ENCODE measurements at regions not wholly inside any gene's neighbourhood (a gene's known extent, or its start where the extent isn't known, plus 50 kb on each side); places are given as distances from the start of the nearest gene placed in this dataset.
A peak's percentile ranks its signal among the peaks of the same experiment; 100 is the strongest.
"Not testable (repeated sequence)": the region's sequence is repeated elsewhere in the genome, so short reads cannot be mapped to it uniquely, and the experiment has no call there.

DNA sequence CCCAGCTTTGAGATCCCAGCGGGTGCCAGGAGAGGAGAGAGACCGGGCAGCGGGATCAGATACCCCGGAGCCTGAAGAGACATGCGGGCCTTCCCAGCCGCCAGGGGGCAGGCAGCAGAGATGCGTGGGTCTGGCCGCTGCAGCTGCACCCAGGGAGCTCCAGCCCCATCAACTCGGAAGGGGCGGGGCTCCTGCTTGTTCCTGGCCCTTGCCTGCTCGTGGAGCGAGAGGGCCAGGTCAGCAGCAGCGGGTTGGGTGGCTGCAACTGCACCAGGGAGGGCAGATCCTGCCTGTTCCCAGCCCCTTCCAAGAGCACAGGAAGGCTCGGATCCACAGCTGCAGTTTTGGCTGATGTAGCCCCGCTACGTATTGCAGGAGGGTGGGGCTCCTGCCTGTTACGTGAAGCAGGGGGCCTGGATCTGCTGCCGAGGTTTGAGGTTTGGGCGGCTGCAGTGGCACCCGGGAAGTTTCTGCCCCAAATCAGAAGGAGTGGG is 532.8 kb downstream of the RFPL4B start:
- DNase-seq (ENCODE audit: low read depth) = no peak

DNA sequence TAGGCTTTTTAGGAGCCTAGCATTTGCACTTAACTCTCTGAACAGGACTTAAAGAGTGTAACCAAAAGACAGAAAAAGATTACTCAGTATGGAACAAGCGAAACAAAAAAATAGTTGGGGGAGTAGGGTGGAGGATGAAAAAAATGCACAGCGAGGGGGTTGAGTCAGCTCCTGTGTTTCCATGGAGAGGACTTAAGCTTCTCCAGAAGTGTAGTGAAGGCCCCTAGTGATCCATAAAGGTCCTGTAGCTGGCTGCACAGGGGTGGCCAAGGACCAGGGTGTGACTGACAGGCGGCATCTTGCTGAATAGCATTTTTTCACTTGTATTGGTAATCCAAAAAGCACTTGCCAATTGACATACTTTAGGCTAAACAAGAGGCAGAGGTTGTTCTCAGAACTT is 533.9 kb downstream of the RFPL4B start:
- peak; percentile 58 for DNase-seq (ENCODE audit: low read depth)

DNA sequence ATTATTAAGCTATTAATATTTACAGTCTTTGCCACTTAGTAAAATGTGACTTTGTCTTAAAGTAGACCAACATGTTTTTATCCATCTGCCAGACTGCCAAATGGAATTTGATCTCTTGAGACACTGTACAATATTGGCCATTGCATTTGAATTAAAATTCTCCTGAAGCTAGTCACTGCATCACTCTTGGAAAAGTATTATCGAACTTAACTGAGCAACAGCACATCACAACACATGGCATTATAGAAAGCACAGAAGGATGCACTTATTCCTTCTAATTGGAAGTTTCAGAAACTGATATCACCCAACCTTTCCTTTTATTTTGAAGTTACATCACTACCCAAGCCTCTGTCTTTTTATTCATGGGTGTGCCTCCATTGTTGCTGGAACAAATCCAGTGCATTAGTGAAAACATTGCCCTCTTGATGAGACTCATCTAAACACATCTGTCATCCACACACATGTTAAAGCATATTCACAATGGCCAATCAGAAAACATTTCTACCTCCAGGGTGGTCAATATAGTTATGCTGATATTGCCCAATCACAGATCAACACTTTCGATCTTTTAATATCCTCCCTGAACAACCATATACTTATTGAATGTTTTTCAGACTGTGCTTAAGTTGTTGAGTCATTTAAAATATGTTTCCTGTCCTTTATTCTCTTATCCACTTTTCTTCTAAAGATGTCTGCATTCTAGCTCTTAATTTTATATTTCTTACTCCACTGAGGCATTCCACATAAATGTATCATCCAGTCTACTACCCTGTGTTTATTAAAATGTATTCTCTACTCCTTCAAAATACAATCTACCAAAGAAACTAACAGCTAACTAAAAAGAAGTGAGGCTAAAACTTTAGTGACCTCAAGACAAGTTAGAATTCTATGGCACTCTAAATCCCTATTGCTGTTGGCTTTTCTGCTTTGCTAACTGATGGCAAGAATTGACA is 535.0 kb downstream of the RFPL4B start:
- DNase-seq (ENCODE audit: low read depth) = no peak

DNA sequence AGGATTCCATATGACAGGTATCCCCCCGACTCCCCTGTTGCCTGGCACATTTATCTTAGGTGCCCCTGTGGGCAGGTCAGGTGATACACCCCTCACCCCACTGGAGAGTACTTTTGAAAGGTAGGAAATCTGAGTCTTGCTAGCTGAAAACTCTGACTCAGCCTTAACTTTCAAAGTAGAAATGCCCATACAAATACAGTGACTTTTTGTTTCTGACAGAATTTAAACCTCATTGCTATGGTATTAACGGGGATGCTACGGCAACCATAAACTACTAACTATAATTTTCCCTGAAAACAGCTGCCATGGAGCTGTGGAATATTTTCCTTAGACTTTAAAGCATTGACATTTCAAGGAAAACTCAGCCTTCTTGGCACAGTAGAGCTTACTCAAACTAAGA is 536.0 kb downstream of the RFPL4B start:
- no peak for DNase-seq (ENCODE audit: low read depth)

DNA sequence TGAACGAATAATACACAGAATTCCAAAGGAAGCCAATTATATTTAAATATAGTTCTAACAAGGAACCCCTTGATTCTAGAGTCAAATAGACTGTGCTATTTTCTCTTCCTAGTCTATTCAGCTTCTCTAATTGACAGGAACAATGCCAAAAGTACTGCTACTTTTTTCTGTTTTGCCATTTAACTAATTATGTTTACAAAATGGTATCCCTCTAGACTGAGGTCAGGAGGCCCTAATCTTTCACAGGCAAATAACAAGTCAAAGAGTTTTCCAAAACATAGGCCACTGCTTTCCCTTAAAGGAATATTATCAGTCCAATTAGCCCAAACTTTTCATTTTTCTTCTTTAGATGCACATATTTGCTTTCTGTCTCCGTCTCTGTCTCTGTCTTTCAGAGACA is 539.3 kb downstream of the RFPL4B start:
- DNase-seq (ENCODE audit: low read depth) = no peak

DNA sequence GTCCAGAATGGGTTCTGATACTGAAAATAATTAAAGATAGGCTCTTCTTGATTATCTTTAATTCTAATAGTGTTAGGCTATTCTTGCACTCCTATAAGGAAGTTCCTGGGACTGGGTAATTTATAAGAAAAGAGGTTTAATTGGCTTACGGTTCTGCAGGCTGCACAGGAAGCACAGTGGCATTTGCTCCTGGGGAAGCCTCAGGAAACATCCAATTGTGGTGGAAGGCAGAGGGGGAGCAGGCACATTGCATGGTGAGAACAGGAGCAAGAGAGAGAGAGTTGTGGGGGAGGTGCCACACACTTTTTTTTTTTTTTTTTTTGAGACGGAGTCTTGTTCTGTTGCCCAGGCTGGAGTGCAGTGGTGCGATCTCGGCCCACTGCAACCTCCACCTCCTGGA is 540.3 kb downstream of the RFPL4B start:
- DNase-seq (ENCODE audit: low read depth) = not testable (repeated sequence)

DNA sequence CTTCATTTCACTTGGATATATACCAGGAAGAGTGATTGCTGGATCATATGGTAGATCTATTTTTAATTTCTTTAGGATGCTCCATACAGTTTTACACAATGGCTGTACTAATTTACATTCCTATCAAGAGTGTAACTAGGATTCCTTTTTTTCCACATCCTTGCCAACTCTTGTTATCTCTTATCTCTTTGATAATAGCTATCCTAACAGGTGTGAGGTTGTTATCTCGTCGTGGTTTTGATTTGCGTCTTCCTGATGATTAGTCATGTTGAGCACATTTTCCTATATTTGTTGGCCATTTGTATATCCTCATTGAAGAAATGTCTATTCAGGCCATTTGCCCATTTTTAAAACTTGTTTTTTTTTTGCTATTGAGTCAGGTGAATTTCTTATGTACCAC is 552.4 kb downstream of the RFPL4B start:
- DNase-seq (ENCODE audit: low read depth) = no peak

DNA sequence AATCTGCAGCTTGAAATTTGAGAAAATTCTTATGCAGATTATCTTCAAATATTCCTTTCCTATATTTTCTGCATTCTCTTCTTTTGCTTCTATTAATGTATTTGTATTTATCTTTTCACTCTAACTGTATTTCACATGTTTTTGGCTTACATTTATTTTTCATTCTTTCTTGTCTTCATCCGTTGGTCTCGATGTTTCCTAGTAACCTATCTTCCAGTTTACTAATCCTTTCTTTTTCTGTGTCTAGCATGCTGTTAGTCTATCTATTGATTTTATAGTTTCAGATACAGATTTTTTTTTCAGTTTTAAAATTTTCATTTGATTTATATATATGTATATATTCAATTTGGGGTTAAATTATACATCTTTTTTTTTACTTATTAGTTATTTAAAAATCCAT is 556.2 kb downstream of the RFPL4B start:
- DNase-seq (ENCODE audit: low read depth) = no peak

DNA sequence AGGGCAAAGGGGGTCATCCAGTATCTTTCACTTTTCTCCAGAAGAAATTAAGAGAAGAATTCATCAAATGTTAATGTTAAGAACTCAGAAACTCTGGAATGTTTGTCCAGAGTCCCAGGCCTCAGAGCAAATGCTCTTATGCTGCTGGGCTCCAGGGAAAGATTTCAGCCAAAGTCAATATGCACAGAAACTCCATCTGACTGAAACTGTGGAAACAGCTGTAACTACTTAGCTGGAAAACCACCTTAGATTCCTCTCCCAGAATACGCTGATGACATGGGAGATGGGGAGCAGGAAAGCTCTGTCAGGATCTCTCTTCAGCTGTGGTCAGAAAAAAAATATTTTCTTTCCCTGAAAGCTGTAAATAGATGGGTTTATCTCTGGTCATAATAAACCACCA is 559.6 kb downstream of the RFPL4B start:
- DNase-seq (ENCODE audit: low read depth) = peak; percentile 91

DNA sequence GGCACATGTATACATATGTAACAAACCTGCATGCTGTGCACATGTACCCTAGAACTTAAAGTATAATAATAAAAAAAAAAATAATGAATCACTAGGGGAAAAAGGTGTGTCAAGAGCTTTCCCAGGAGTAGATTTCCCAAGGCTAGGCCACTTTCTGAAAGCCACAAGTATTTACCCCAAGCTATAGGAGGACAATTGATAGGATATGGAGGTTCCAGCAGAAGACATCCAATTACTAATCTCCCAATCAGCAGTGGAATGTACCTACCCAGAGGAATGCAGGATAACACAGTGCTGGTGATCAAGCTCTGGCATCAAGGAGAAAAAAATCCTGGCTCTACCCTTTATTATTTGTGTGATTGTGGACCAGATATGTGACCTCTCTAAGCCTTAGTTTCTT is 562.7 kb downstream of the RFPL4B start:
- DNase-seq (ENCODE audit: low read depth) = no peak

DNA sequence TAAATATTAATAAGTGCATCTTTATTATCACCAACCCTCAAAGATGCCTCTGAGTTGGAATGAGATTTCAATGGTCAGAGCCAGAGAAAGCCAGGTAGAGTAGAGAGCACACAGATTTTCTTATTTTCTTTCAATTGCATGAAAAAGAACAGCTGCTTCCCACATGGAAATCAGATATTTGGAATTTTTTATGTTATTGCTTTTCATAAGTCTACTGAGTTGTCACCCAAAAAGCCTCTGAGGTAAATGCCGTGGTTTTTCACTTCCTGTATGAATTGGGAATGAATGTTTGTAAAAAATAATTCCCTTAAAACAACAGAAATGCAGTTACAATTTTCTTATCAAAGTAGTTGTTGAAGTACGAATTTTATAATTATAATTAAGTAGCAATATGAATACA is 563.1 kb downstream of the RFPL4B start:
- DNase-seq (ENCODE audit: low read depth) = no peak

DNA sequence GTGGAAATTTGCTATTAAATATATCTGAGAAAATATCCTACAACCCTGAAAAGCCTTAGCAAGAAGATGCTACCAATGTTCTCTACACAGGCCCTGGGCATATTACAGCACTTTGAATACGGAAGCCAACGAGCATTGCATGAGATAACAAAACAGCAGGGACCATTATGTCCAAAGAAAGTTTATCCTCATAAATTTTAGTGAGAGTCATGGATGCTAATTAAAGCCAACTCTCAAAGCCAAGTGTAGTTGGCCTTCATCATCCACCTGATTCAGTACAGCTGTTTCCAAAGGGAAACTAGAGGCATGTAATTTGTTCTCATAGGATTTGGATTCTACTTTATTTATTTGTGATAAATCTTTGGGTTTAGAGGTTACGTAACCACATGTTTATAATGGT is 564.8 kb downstream of the RFPL4B start:
- DNase-seq (ENCODE audit: low read depth) = no peak

DNA sequence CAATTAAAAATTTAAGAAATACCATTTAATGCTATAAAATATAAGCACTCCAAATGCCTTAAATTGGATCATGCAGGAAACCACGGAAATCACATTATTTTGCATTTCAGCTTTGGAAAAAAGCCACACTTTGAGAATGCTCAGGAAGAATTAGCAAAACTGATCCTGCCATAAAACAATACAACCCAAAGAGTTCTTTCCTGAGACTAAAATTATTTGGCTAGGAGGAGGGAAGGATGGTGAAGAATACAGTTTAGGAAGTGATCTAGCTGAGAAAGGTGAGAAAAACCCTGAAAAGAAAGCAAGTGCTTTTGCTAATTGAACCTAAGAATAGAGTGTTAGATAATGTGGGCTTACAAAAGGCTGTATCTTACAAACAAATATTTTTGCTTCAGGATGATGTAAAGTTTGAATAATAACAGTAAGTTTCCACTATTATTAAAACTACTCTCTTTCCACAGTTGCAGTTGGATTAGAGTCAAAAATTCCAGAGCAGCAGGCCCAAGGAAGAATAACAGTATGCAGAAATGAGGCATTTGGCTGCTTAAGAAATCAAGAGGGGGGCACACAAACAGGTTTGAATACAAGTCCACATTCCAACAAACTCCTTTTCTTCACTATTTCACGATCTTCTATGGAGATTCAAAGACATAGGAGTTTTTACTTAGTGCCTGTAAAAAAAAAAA is 565.4 kb downstream of the RFPL4B start:
- DNase-seq (ENCODE audit: low read depth) = no peak

DNA sequence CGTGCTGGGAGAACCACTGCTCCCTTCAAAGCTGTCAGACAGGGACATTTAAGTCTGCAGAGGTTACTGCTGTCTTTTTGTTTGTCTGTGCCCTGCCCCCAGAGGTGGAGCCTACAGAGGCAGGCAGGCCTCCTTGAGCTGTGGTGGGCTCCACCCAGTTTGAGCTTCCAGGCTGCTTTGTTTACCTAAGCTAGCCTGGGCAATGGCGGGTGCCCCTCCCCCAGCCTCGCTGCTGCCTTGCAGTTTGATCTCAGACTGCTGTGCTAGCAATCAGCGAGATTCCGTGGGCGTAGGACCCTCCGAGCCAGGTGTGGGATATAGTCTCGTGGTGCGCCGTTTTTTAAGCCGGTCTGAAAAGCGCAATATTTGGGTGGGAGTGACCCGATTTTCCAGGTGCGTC is 572.6 kb downstream of the RFPL4B start:
- DNase-seq (ENCODE audit: low read depth) = not testable (repeated sequence)

DNA sequence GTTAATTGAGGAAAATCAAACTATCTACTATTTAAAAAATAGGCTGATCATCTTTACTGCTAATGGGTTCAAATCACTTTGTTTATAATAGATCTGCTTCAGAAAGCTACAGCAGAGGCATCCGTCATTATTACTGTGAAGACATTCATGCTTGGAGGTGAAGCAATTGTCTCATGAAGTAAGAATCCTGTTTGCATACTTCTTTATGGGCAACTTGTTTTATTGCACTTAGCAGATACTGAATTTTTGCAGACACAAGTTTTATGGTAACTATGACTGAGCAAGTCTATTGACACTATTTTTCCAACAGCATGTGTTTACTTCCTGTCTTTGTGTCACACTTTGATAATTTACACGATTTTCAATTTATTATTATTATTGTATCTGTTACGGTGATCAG is 573.9 kb downstream of the RFPL4B start:
- no peak for DNase-seq (ENCODE audit: low read depth)

DNA sequence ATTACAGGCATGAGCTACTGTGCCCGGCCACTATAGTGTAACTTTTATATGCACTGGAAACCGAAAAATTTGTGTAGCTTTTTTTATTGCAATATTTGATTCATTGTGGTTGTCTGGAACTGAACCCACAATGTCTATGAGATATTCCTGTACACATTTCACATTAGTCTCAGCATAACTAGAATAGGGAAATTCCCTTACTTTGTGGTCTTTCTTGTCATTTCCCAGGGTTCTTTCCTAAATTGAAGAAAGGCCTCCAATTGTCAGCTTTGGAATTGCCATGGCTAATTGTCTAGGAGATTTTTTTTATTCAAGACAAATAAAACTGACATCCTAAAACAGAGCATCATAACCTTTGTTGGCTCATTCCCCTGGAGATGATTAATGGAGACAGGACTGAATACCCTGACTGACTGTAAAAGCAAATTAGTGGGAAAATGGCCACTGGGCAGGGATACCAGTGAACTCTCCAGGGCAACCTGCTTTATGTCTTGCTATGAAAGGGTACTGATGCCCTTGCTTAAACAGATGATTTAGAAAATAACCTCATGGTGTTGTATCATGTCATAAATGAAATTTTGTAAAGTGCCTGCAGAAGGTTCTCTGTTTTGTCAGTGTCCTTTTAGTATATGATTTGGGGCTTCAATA is 576.9 kb downstream of the RFPL4B start:
- DNase-seq (ENCODE audit: low read depth) = no peak

DNA sequence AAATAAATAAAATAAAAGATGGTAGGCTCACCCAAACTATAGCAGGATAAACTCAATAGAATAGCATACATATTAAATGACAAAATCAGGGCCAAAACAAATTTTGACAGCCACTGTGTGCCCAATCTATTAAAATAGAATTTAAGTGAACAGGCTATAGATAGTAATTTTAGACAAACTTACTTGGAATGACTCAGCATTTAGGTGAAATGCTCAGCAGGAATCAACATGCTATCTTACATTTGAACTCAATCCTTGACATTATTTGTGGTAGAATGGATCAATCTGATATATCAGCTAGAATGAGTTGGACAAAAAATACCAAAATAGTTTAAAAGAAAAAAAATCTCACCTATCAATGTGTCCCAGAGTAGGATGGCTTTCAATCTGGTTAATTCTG is 578.6 kb downstream of the RFPL4B start:
- DNase-seq (ENCODE audit: low read depth) = no peak

DNA sequence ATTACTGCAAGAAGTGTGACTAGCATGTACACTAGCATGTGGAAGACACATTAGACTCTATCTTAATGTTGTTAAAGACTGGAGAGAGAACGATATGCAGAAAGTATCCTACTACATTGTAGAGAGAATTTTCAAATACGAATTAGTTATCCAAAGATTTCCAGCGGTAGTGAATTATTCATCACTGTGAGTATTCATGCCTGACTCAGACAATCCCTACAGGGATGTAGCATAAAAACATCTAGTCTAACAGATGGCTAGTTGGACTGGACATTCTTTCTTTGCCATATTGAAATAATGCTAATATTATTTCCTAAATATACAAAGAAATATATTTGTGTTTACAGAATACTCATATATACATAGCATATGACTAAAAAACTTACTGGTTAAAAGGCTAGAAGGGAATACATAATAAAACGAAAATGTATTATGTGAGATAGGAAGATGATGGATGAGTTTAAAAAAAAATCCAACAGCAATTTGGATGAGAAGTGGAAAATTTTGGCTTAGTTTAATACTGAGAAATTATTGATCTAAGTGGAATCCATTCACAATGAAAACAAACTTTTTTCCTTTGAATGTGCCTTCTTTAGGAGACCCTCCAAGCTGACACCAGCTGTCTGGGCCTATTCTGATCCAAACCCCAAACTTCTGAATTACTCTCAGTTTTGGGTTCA is 580.7 kb downstream of the RFPL4B start:
- peak; percentile 43 for DNase-seq (ENCODE audit: low read depth)

DNA sequence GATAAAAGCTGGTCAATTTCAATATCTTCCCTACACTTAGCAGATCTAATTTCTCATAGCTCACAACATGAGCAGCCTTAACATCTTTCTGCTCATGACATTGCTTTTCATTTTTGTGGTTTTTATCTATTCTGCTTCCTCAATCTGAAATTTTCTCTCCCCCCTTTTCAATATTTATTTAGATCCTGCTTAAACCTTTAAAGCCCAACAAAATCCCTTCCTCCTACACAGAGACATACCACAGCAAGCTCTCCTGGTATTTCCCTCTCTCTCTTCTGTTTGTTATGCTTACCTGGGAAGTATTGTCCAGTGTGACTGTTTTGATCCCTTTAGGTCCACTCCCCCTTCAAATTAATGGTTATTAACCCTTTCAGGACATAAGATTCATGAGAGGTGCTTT is 582.5 kb downstream of the RFPL4B start:
- DNase-seq (ENCODE audit: low read depth) = no peak

DNA sequence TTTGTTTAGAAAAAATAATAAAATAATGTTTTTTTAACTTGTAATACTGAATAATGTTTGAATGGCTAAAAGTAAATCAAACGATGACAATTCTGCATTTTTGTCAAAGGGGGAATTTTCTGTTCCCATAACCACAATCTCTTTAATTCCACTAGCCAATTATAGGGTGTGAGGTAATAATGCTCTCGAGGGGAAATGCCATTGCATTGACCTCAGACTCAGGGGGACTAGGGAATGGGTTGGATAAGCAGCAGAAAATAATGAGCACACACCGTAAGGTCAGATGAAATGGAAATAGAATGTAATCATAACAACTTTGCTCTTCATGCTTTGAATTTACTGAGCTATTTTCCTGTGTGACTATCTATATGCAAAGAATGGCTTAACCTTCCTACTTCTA is 584.7 kb downstream of the RFPL4B start:
- peak; percentile 66 for DNase-seq (ENCODE audit: low read depth)

DNA sequence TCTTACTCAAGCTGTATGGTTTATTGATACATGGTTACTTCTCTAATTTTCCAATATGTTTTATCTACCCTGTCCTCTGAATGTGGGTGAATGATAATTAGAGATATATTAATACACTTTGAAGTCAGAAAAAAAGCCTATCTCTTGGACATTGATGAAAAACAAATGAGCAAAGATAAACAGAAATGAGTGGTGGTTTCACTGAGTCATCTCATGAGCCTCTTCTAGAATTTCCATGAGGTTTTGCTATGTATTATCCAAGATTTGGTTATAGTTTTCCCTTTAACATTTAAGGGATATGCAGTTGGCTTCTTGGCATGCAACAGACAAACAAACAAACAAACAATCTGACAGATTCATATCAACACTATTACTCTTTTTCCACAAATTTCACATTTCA is 586.8 kb downstream of the RFPL4B start:
- DNase-seq (ENCODE audit: low read depth) = no peak

All from stromal cell of bone marrow (primary cell).